ENCODE measurements at regions not wholly inside any gene's neighbourhood (a gene's known extent, or its start where the extent isn't known, plus 50 kb on each side); places are given as distances from the start of the nearest gene placed in this dataset.

- no peaks in the 10 kb centered on the region for H3K27me3 ChIP-seq
These were observed 490.2 kb upstream of the BOD1L1 start for GRCh38 chr4:14117575-14118238.

GRCh38 chr4:14124816-14125215, 497.3 kb upstream of the BOD1L1 start:
- 59% methylated on average over 2 of the region's 2 CpGs for WGBS
- no peaks in the 10 kb centered on the region for H3K36me3 ChIP-seq
- no peak overlapping the region for H3K27ac ChIP-seq
- no peak overlapping the region for H3K4me3 ChIP-seq
- H3K9me3 ChIP-seq, result no peaks in the 10 kb centered on the region
- H3K4me1 ChIP-seq, result no peaks in the 10 kb centered on the region
- TF ChIP-seq EP300 (IDR thresholded peaks at IDR 0.05) (no peak), POLR2A (IDR thresholded peaks at IDR 0.05) (no peak)
- no peaks in the 10 kb centered on the region for H3K27me3 ChIP-seq
- DNase-seq (ENCODE audit: low spot score in 2 of 2), result no peak

More at GRCh38 chr4:14117575-14118238, 490.2 kb upstream of the BOD1L1 start:
- no peaks in the 10 kb centered on the region for H3K9me3 ChIP-seq
- no peaks in the 10 kb centered on the region for H3K4me1 ChIP-seq
- no peak overlapping the region for H3K27ac ChIP-seq
- WGBS, result 79% methylated on average over 3 of the region's 3 CpGs
- no peaks in the 10 kb centered on the region for H3K36me3 ChIP-seq
- DNase-seq (ENCODE audit: low spot score in 2 of 2), result no peak
- TF ChIP-seq CTCF (IDR thresholded peaks at IDR 0.05), result no peak
- TF ChIP-seq POLR2AphosphoS5 (IDR thresholded peaks at IDR 0.05), result no peak
- TF ChIP-seq EP300 (IDR thresholded peaks at IDR 0.05), result no peak
- TF ChIP-seq POLR2A (IDR thresholded peaks at IDR 0.05), result no peak
- H3K4me3 ChIP-seq, result no peak overlapping the region

- Histone ChIP-seq H3K36me3 (no peaks in the 10 kb centered on the region), H3K4me3 (no peak overlapping the region), H3K27ac (no peak overlapping the region), H3K9me3 (no peaks in the 10 kb centered on the region), H3K27me3 (no peaks in the 10 kb centered on the region), H3K4me1 (no peaks in the 10 kb centered on the region)
- no peak for TF ChIP-seq CTCF (IDR thresholded peaks at IDR 0.05)
- no peak for TF ChIP-seq POLR2A (IDR thresholded peaks at IDR 0.05)
- TF ChIP-seq POLR2AphosphoS5 (IDR thresholded peaks at IDR 0.05), result no peak
- no peak for TF ChIP-seq EP300 (IDR thresholded peaks at IDR 0.05)
- DNase-seq (ENCODE audit: low spot score in 2 of 2), result no peak
- 56% methylated on average over 1 of the region's 1 CpG for WGBS
These were observed 498.0 kb upstream of the BOD1L1 start for GRCh38 chr4:14125375-14126129.

- Histone ChIP-seq H3K4me3 (no peak overlapping the region), H3K36me3 (no peaks in the 10 kb centered on the region), H3K4me1 (no peaks in the 10 kb centered on the region), H3K9me3 (no peaks in the 10 kb centered on the region), H3K27me3 (no peaks in the 10 kb centered on the region), H3K27ac (no peak overlapping the region)
- 48% methylated on average over 2 of the region's 2 CpGs for WGBS
- DNase-seq (ENCODE audit: low spot score in 2 of 2), result no peak
- no peak for TF ChIP-seq POLR2AphosphoS5 (IDR thresholded peaks at IDR 0.05)
- TF ChIP-seq EP300 (IDR thresholded peaks at IDR 0.05), result no peak
- no peak for TF ChIP-seq CTCF (IDR thresholded peaks at IDR 0.05)
- TF ChIP-seq POLR2A (IDR thresholded peaks at IDR 0.05), result no peak
These were observed 503.0 kb upstream of the BOD1L1 start for GRCh38 chr4:14130551-14130950.

DNA sequence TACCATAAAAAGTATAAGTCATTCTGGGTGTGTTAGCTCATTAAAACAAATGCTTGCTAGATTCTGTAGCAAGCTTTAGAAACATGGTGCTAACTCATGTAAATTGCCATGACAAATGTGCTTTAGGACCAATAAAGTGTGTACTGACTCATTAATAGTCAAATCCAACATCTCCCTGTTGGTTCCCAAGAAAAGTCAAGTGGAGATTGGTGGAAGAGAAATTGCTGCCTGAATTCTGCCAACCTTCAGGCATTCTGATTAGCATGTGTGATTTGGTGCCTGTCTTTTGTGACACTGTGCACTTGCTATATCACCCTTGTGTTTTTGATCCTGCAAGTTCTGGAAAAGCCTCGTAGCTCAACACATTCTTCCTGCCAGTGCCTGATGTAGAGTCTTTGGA, 503.8 kb upstream of the BOD1L1 start:
- no peak for DNase-seq (ENCODE audit: low spot score in 2 of 2)
- no peaks in the 10 kb centered on the region for H3K4me1 ChIP-seq
- no peaks in the 10 kb centered on the region for H3K9me3 ChIP-seq
- no peaks in the 10 kb centered on the region for H3K36me3 ChIP-seq
- no peaks in the 10 kb centered on the region for H3K27me3 ChIP-seq
- TF ChIP-seq POLR2AphosphoS5 (IDR thresholded peaks at IDR 0.05), result no peak
- no peak for TF ChIP-seq CTCF (IDR thresholded peaks at IDR 0.05)
- no peak for TF ChIP-seq POLR2A (IDR thresholded peaks at IDR 0.05)
- TF ChIP-seq EP300 (IDR thresholded peaks at IDR 0.05), result no peak
- no peak overlapping the region for H3K4me3 ChIP-seq
- no peak overlapping the region for H3K27ac ChIP-seq
- WGBS, result 41% methylated on average over 1 of the region's 1 CpG
